ENCODE measurements at regions not wholly inside any gene's neighbourhood (a gene's known extent, or its start where the extent isn't known, plus 50 kb on each side); places are given as distances from the start of the nearest gene placed in this dataset.
"Not testable (repeated sequence)": the region's sequence is repeated elsewhere in the genome, so short reads cannot be mapped to it uniquely, and the experiment has no call there.

DNA sequence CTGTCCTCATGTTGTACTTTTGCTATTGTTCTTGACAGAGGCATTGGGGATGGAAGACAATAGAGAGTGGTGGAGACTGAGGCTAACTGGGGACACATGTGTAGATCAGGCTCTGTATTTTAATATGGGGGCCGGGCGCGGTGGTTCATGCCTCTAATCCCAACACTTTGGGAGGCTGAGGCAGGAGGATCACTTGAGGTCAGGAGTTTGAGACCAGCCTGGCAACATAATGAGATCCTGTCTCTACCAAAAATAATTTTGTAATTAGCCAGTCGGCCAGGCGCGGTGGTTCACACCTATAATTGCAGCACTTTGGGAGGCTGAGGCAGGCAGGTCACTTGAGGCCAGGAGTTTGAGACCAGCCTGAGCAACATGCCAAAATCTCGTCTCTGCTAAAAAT is 72.5 kb upstream of the FOXK1 start:
- peak in 2 of 10 donors; percentile 20 to 26 for DNase-seq
- intact Hi-C loops (cut with DNase I): not testable (repeated sequence)

DNA sequence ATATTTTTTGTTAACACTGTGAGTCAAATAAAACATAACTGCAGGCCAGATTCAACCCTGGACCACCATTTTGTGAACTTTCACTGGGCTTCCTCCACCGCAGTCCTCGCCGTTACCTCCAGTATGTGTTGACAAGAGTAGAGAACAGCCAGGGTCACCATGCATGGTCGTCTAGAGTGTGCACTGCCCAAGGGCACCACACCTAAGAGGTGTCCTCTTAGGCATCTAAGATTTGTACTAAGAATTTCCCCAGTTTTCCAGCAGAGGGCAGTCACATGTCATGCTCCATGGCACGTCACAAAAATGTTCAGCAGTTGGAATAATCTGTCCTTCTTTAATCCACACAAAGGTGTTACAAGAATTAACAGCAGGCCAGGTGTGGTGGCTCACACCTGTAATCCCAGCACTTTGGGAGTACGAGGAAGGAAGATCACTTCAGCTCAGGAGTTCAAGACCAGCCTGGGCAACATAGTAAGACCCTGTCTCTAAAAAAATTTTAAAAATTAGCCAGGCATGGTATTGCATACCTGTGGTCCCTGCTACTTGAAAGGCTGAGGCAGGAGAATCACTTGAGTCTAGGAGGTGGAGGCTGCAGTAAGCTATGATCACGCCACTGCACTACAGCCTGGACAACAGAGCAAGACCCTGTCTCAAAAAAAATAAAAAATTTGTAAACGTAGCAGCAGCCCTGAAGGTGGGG is 71.2 kb upstream of the FOXK1 start:
- peak in 3 of 10 donors; percentile 24 to 83 (median 70) for DNase-seq
- intact Hi-C loops (cut with DNase I): no loop called here

DNA sequence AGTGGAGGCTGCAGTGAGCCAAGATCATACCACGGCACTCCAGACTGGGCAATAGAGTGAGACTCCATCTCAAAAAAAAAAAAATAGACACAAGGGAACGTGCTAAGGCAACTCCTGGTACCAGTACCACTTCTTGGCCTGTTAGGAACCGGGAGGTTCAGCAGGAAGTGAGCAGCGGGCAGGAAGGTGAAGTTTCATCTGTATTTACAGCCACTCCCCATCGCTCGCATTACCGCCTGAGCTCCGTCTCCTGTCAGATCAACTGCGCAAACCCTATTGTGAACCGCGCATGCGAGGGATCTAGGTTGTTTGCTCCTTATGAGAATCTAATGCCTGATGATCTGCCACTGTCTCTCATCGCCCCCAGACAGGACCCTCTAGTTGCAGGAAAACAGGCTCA is 69.9 kb upstream of the FOXK1 start:
- peak in 1 of 10 donors; percentile 31 for DNase-seq
- intact Hi-C loops (cut with DNase I): no loop called here

- intact Hi-C loops (cut with DNase I): no loop called here
- DNase-seq: peak in 3 of 10 donors; percentile 52 to 74 (median 52)
Measured at GRCh38 chr7:4612939-4613841, 68.9 kb upstream of the FOXK1 start.

DNA sequence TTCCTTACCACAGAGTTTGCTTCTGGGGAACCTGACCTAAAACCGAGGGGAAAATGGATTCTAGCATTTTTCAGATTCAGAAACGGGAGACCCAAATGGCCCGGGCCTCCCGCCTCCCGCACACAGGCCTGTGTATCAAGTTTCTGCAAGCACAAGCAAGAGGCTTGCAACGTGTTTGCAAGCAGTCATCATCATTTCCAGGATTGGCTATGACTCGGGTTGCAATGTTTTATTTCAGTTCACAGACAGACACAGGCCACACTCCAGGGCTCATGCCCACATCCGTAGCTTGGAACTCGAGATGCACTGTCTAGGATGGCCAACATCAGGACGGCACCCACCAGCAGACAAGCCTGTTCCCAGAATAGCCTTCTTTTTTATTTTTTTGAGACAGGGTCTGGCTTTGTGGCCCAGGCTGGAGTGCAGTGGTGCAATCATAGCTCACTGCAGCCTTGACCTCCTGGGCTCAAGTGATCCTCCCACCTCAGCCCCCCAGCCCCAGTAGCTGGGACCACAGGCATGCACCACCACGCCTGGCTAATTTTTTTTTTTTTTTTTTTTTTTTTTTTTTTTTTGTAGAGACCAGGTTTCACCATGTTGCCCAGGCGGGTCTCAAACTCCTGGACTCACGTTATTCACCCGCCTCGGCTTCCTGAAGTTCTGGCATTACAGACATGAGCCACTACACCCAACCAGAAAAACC is 68.1 kb upstream of the FOXK1 start:
- intact Hi-C loops (cut with DNase I): no loop called here
- DNase-seq: peak in 2 of 10 donors; percentile 11 to 29

DNA sequence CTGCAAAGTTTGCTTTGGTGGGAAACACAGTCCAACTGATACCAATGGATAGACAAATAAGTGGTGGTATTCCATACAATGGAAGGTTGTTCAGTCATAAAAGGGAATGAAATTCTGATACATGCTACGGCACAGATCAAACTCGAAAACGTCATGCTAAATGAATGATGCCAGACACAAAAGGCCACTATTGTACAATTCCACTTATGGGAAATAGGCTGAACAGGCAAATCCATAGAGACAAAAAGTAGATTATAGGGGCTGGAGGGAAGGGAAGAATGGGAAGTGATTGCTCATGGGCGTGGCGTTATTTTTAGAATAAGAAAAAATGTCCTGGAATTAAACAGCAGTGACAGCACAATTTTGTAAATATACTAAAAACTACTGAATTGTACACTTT is 66.0 kb upstream of the FOXK1 start:
- no peak for DNase-seq
- intact Hi-C loops (cut with DNase I): no loop called here

GRCh38 chr7:4621396-4621795 is 60.7 kb upstream of the FOXK1 start:
- intact Hi-C loops (cut with DNase I): no loop called here
- DNase-seq: no peak

- intact Hi-C loops (cut with DNase I): no loop called here
- peak in 2 of 10 donors; percentile 12 to 55 for DNase-seq
Measured at GRCh38 chr7:4626318-4626845, 55.7 kb upstream of the FOXK1 start.

- intact Hi-C loops (cut with DNase I): no loop called here
- DNase-seq: peak in 2 of 10 donors; percentile 35 to 38
Measured at GRCh38 chr7:4629287-4629895, 52.7 kb upstream of the FOXK1 start.

DNA sequence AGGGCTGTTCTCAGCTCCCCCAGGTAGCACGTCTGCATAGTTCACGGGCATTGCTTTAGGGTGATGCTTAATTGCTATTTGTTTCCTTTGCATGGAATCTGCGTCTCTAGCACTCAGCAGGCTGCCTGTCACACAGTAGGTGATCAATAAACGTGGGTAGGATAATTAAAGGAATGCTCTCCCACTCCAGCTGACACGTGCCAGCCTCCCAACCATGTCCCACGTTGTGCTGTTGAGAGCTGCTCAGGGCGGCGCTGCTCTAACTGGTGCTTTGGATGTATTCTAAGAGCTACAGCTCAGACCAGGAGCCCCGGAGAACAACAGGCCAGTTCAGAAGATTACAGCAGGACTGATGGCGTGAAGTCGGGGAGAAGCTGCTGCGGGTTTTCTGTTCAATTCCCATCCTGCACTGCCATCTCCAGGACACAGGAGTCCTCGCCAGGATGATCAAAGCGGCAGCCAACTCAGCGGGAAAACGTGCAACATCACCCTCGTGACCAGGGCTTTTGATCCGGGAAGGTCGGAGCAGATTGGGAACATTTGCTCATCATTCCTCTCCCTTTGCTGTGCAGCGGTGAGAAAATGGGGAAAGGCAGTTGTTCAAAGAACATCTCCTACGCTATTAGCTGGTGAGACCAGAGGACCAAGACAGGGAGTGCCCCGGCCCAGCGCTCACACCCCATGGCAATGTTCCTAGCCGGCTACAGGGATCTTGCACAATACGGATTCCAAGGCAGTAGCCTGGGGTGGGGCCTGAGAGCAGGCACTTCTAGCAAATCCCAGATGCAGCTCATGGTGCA is 50.5 kb upstream of the FOXK1 start:
- peak; percentile 66 to 96 (median 77) for DNase-seq
- intact Hi-C loops (cut with DNase I): no loop called here

All from posterior cingulate gyrus (tissue), 11 donors.